B cell (primary cell): ENCODE measurements at regions not wholly inside any gene's neighbourhood (a gene's known extent, or its start where the extent isn't known, plus 50 kb on each side); places are given as distances from the start of the nearest gene placed in this dataset.

Experiments used
- ATAC-seq: fragments of 200-7000 bp; cut with Tn5 transposase; one replicate; pipeline ENCODE4 v1.10.0; 2021; ENCODE audit warnings: low read depth, mild to moderate bottlenecking, moderate number of reproducible peaks, moderate library complexity
- CTCF ChIA-PET: fragments of 350-600 bp; sonication (Branson Sonifier 250); formaldehyde crosslinking; loops from one replicate; lab custom pipeline; 2021; ENCODE audit warnings: antibody characterized with exemption, inconsistent platforms; lab: Charles Lee
- POLR2A ChIA-PET: fragments of 350-600 bp; sonication (Branson Sonifier 250); formaldehyde crosslinking; loops from one replicate; lab custom pipeline; 2021; ENCODE audit warnings: antibody characterized with exemption; lab: Charles Lee
- DNase-seq: peaks from one replicate; pipeline ENCODE4 v3.0.0; 2013
- H2AFZ ChIP-seq: 2 replicates; pipeline ENCODE4 v1.6.1; 2012; ENCODE audit warnings: mild to moderate bottlenecking, low read depth, low read length; ENCODE audit not compliant: insufficient read depth, poor library complexity, severe bottlenecking
- H3K27ac ChIP-seq, 2 donors: 1 replicate in 1 of 2; 2 replicates in 1 of 2; pipeline ENCODE4 v1.5.1; 2012 to 2013; ENCODE audit warnings: low read length in 2 of 2, mild to moderate bottlenecking in 2 of 2, moderate library complexity in 1 of 2
- H3K27me3 ChIP-seq, 4 experiments: fragments of 200-600 bp in 1 of 4; sonication (generic) in 1 of 4; replicated peaks in 1 of 4; 1 replicate in 2 of 4; 2 replicates in 2 of 4; pipeline versions ENCODE4 v1.6.1 to v1.7.0; 2013 to 2016; ENCODE audit warnings: low read length in 3 of 4, mild to moderate bottlenecking in 2 of 4, mixed read lengths in 1 of 4, moderate library complexity in 1 of 4; ENCODE audit not compliant: insufficient read depth in 4 of 4, control insufficient read depth in 3 of 4; ENCODE audit errors: control extremely low read depth in 1 of 4
- H3K36me3 ChIP-seq, 2 experiments: replicated peaks in 1 of 2; 1 replicate in 1 of 2; 2 replicates in 1 of 2; pipeline versions ENCODE4 v1.6.1 to v1.7.1; 2013; ENCODE audit warnings: low read length in 1 of 2; ENCODE audit not compliant: insufficient read depth in 2 of 2, control insufficient read depth in 1 of 2; ENCODE audit errors: control extremely low read depth in 1 of 2, extremely low read depth in 1 of 2
- H3K4me1 ChIP-seq, 2 donors: fragments of 200-600 bp in 1 of 2; sonication (generic) in 1 of 2; 1 replicate in 1 of 2; 2 replicates in 1 of 2; pipeline versions ENCODE4 v1.5.1 to v1.6.1; 2013 to 2017; ENCODE audit warnings: low read length in 2 of 2; ENCODE audit not compliant: control insufficient read depth in 2 of 2, insufficient read depth in 2 of 2
- H3K4me2 ChIP-seq: replicated peaks from 2 replicates; pipeline ENCODE3; 2012; ENCODE audit warnings: mild to moderate bottlenecking, low read depth, low read length; ENCODE audit not compliant: poor library complexity, severe bottlenecking
- H3K4me3 ChIP-seq, 5 experiments: fragments of 200-600 bp in 1 of 5; sonication (generic) in 1 of 5; 1 replicate in 3 of 5; 2 replicates in 2 of 5; pipeline versions ENCODE4 v1.5.1 to v1.7.0; 2011 to 2016; ENCODE audit warnings: low read length in 4 of 5, mild to moderate bottlenecking in 4 of 5, low read depth in 2 of 5, control low read depth in 1 of 5, moderate library complexity in 1 of 5; ENCODE audit not compliant: insufficient read depth in 1 of 5; ENCODE audit errors: control extremely low read depth in 1 of 5, extremely low read depth in 1 of 5
- H3K79me2 ChIP-seq: fragments of 200-600 bp; sonication (generic); one replicate; pipeline ENCODE4 v1.6.0; 2016; ENCODE audit warnings: low read length; ENCODE audit not compliant: control insufficient read depth, insufficient read depth
- H3K9ac ChIP-seq: fragments of 200-600 bp; sonication (generic); 2 replicates; pipeline ENCODE4 v1.6.1; 2017; ENCODE audit warnings: mild to moderate bottlenecking, low read length, moderate library complexity
- H3K9me3 ChIP-seq, 3 donors: one replicate each; pipeline versions ENCODE4 v1.6.1 to v1.7.1; 2013; ENCODE audit warnings: low read length in 2 of 3; ENCODE audit not compliant: control insufficient read depth in 2 of 3, insufficient read depth in 1 of 3; ENCODE audit errors: control extremely low read depth in 1 of 3
- H4K20me1 ChIP-seq: 2 replicates; pipeline ENCODE4 v1.6.0; 2012; ENCODE audit warnings: mild to moderate bottlenecking, low read length; ENCODE audit not compliant: insufficient read depth, control insufficient read depth, poor library complexity, severe bottlenecking
- H3K27ac Mint-ChIP-seq: one replicate; pipeline ENCODE4 v1.8.0; 2021; ENCODE audit warnings: mixed read lengths
- H3K27me3 Mint-ChIP-seq: one replicate; pipeline ENCODE4 v1.8.0; 2021; ENCODE audit warnings: mixed read lengths
- H3K4me1 Mint-ChIP-seq: one replicate; pipeline ENCODE4 v1.8.0; 2021; ENCODE audit warnings: mixed read lengths
- H3K4me3 Mint-ChIP-seq: one replicate; pipeline ENCODE4 v1.8.0; 2021; ENCODE audit warnings: mixed read lengths
- H3K9me3 Mint-ChIP-seq: one replicate; pipeline ENCODE4 v1.8.0; 2022; ENCODE audit warnings: mixed read lengths; ENCODE audit not compliant: insufficient read depth
- CTCF ChIP-seq: fragments of 200-600 bp; IDR thresholded peaks from one replicate; pipeline ENCODE4 v1.8.0; 2022; ENCODE audit warnings: antibody characterized with exemption, mild to moderate bottlenecking
- EZH2 ChIP-seq: IDR thresholded peaks from 2 replicates; pipeline ENCODE4 v1.6.1; 2012; ENCODE audit warnings: borderline replicate concordance, low read depth, mild to moderate bottlenecking, moderate library complexity, low read length; ENCODE audit not compliant: insufficient read depth, poor library complexity, severe bottlenecking
- WGBS: methylation state at CpG from one replicate; pipeline ENCODE4 v1.1.5; 2013; ENCODE audit warnings: missing lambda C conversion rate; ENCODE audit not compliant: insufficient coverage; 5-methylcytosine and 5-hydroxymethylcytosine counted together
- intact Hi-C: fragments of 100-400 bp; cut with micrococcal nuclease; formaldehyde crosslinking; loops from one replicate; pipeline ENCODE4 v1.10.0; 2022

GRCh38 chr14:103230658-103231334 lies 103.2 kb upstream of the EIF5 start:
- no peaks in the 10 kb centered on the region for H3K4me1 Mint-ChIP-seq
- no peaks in the 10 kb centered on the region for H3K4me1 ChIP-seq
- H3K9me3 Mint-ChIP-seq, result no peaks in the 10 kb centered on the region
- ChIA-PET CTCF (no interaction called here), POLR2A (no interaction called here)
- H3K9ac ChIP-seq, result no peak overlapping the region
- DNase-seq (no peak), ATAC-seq (no peak)
- no peak overlapping the region for H3K4me2 ChIP-seq
- H3K4me3 ChIP-seq, result no peak overlapping the region
- H3K36me3 ChIP-seq, result no peaks in the 10 kb centered on the region
- no peak overlapping the region for H2AFZ ChIP-seq
- WGBS, result 90% methylated on average over 16 of the region's 16 CpGs
- intact Hi-C loops, result no loop called here
- peaks cover 23% of the 10 kb centered on the region for H3K27me3 Mint-ChIP-seq
- H3K79me2 ChIP-seq, result no peaks in the 10 kb centered on the region
- H3K27ac Mint-ChIP-seq, result no peak overlapping the region
- H3K27me3 ChIP-seq, result peaks cover 0 to 2% (median 0%) of the 10 kb centered on the region in 4 experiments
- no peak overlapping the region for H3K4me3 Mint-ChIP-seq
- H4K20me1 ChIP-seq, result no peaks in the 10 kb centered on the region
- peaks cover 0 to 11% (median 0%) of the 10 kb centered on the region in 3 donors for H3K9me3 ChIP-seq
- no peak overlapping the region for H3K27ac ChIP-seq
- TF ChIP-seq EZH2 (no peak), CTCF (no peak)

- H3K27me3 Mint-ChIP-seq, result peaks cover 26% of the 10 kb centered on the region
Measured at GRCh38 chr14:103231376-103232019, 102.5 kb upstream of the EIF5 start.

More at GRCh38 chr14:103231376-103232019, 102.5 kb upstream of the EIF5 start:
- peaks cover 0 to 11% (median 0%) of the 10 kb centered on the region in 3 donors for H3K9me3 ChIP-seq
- H4K20me1 ChIP-seq, result no peaks in the 10 kb centered on the region
- Mint-ChIP-seq H3K4me1 (no peaks in the 10 kb centered on the region), H3K9me3 (no peaks in the 10 kb centered on the region), H3K4me3 (no peak overlapping the region), H3K27ac (no peak overlapping the region)
- DNase-seq, result no peak
- no peak overlapping the region for H3K4me2 ChIP-seq
- H3K36me3 ChIP-seq, result no peaks in the 10 kb centered on the region
- H3K27ac ChIP-seq, result no peak overlapping the region
- no peak overlapping the region for H2AFZ ChIP-seq
- H3K4me1 ChIP-seq, result no peaks in the 10 kb centered on the region
- ATAC-seq, result no peak
- no peaks in the 10 kb centered on the region for H3K79me2 ChIP-seq
- ChIA-PET CTCF (no interaction called here), POLR2A (no interaction called here)
- no peak for TF ChIP-seq CTCF
- H3K4me3 ChIP-seq, result no peak overlapping the region
- H3K9ac ChIP-seq, result no peak overlapping the region
- H3K27me3 ChIP-seq, result peaks cover 0 to 2% (median 0%) of the 10 kb centered on the region in 4 experiments
- WGBS, result 93% methylated on average over 17 of the region's 22 CpGs
- intact Hi-C loops, result no loop called here
